NCI-H2196 treated with DMSO at 0.1 percent for 48 hours (cell line): ENCODE measurements at regions not wholly inside any gene's neighbourhood (a gene's known extent, or its start where the extent isn't known, plus 50 kb on each side); places are given as distances from the start of the nearest gene placed in this dataset.

Experiments used
- DNase-seq: peaks from one replicate; lab custom pipeline; 2025; ENCODE audit not compliant: unreplicated experiment; lab: John Stamatoyannopoulos, UW

DNA sequence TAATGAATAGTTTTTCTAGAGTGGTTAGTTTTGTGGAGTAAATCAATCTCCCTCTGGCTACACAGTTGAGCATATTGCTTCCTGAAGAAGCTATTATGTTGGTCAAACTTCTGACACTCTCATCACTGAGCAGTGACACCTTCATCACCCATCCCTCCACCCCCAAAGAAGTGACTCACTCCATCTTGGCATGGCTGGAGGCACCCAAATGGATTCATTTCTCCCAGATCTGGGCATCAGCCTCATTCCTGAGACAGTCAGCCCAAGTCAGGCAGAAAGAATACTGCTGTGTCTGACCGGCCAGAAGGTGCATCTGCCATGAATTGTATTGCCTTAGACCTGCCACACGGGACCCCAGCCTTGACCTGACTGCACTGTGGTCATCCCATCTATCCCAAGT lies 117.0 kb upstream of the HABP2 start:
- no peak for DNase-seq

DNA sequence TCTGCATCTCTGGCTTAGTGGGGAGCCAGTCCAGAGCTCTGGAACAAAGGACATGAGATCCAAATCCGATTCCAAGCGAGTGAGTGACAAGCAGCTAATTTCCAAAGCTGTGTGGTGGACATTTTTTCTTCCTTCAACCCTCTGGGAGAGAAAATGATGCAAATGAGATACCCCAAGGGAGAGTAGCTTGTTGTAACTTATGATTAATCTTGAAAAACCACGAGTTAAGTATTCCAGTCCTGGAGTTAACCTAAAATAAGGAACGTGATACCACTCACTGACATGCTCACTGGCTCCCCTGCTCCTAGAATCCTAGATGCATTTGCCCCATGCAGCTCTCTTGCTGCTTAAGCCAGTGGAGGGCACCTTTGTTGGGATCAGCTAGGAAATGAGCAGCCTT lies 116.0 kb upstream of the HABP2 start:
- no peak for DNase-seq

DNA sequence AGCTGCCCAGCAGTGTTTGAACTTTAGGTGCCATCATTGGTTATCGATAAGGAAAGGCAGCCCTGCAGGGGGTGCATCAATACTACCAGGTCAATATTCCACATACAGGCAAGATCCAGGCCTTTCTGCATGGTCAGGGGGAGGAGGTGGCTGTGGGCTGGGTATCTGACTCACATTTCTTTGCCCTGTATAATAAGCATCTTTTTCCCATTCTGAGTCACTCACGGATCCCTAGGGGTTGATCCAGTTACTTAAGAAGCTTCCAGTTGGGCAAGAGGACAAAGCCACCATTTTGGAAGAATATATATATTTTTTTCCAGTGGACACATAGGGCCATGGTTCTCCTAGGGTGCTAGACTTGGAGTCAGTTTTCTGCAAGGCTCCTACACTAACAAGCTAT lies 114.2 kb upstream of the HABP2 start:
- DNase-seq = no peak

DNA sequence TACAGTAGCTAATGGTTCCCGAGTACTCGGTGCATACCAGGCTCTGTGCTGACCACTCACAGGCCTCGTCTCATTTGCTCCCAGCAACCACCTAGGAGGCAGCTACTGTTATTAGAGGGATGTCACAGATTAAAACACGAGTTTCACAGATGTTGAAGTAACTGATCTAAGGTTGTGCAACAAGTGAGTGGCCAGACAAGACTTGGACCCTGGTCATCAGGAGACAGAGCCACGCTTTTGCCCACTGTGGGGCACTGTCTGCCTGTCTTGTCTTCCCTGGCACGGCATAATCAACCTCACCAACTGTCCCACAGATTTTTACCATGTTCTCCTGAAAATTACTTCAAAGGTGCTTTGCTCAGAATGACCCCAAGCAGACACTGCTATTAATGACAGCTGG lies 111.6 kb upstream of the HABP2 start:
- no peak for DNase-seq

DNA sequence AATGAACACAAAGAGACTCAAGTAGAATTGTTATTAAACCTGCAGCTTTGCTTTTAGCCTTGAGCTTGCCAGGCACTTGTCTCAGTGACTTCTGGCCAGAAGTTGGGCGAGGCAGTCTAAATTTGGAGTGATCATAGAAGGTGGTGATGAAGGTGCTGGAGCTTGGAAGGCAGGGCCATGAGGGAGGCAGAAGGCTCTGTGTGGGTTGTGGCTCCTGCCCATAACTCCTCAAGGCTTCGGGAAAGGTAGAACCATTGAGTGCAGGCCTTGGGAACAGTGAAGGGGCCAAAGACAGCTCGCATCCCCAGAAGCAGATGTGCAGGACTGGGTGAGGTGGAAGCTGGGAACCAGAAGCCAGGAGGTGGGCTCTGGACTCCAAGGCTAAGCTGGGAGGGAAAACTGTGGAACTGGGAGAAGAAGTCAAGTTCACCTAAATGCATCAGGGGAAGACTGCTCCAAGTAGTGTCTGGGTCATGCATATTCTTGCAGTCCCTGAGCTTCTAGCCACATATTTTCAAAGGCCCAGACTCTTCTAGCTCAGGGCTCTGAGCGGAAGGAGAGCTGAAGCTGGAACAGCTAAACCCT lies 111.1 kb upstream of the HABP2 start:
- no peak for DNase-seq

DNA sequence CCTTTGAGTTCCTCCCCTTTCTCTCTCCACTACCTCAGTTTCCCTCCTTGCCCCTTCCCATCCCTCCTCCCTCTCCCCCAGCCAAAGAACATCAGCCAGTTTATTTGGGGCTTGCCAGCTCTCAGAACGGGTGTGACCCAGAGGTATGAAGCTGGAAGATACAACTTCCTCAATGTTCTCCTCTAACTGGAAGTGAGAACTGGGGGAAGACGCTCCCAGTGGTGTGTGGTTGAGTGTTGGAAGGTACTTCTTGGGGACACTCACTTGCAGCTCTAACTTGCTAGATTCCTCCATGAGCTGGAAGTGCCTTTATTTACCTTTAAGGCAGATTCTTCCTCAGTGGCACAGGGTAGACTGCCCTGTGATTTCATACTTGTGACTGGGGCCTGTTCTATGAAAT lies 110.5 kb upstream of the HABP2 start:
- no peak for DNase-seq

DNA sequence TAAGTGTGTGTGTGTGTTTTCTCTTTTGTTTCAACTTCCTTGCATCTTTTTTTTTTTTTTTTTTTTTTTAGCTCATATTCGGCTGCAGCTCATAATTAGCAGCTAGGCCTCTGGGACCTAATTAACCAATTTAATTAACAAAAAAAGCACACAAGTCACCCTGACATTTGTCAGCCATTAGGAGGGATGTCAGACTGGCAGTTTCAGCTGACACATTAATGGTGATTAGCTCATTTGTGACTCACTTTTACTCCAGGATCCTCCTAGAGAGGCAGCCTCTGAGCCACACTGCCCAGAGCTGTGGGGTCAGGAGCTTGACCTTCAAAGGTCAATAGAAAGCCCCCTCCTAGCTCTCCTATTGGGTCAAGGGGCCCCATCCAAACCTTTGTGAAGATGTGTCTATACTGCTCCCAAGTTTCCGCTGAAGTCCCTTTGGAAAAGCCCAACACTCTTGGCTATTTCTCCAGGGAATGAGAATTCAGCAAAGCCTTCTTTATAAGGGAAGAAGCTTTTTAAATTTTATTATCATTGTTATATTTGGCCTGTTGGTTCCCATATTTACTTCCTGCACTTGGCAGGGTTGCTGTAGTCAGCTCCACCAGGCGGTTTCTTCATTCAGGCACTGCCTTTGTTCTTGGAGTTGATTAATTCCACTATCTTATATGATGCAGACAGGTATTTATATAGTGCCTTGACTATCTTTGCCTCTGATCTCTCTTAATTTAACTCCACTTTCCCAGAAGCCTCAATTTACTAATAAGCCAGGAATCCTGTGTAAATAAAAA lies 109.5 kb upstream of the HABP2 start:
- DNase-seq = no peak

DNA sequence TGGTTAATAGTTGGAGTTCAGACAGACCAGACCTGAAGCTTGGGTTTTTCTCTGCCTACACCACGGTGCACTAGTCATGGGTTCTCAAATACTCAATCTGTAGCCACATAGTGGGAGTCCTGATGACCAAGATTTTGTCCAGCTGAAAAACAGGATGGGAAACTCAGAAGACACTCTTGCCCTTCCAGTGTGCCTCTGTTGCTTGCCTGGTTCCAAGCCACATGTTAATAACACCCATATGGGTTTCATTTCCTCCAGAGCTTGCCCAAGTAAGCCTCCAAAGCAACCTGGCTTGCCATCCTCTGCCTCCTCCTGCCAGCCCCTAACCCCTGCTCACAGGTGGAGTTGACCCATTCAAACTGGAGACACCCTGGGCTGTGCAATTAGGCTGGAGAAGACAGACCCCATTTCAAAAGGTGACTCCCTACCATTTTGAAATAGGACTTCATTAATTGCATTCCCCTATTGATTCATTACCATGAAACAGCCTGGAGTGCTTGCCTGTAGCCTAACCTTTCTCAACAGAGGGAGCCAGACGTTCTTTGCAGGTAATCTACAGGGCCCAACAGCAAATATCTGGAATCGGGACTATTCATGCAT lies 108.0 kb upstream of the HABP2 start:
- no peak for DNase-seq

DNA sequence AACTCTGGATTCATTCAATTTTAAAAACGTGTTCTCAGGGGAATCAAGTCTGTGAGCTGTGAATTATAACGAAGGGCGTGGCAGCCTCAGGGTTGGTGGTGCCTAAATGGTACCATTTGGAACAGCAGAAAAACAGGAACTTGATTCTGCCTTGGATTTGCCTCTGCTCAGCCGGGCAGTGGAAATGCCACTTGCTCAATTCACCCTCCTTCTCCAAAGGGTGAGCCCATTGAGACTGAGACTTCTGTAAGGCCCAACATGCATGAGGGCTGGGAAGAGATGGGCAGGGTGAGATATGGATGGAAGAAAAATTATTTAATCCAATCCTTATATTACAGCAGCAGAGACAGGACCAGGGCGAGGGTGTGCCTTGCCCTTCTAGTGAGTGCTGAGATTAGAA lies 107.1 kb upstream of the HABP2 start:
- no peak for DNase-seq

DNA sequence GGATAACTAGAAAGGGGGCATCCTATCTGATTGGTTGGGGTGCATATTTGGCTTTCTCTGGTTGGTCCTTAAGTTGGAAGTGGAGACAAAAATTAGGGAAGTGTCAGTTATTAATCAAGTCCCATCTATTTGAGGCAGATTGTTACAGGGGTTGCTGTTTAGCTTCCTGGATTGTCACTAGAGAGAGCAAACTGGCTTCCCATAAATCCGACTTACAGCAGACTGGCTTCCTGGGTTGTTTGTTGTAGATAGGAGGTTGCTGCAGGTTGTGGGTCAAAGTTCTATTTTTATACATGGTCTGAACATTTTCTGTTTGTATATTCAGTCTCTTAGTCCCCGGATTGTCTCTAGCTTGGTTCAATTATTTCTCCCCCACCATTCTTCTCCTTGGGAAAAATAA lies 106.1 kb upstream of the HABP2 start:
- no peak for DNase-seq

DNA sequence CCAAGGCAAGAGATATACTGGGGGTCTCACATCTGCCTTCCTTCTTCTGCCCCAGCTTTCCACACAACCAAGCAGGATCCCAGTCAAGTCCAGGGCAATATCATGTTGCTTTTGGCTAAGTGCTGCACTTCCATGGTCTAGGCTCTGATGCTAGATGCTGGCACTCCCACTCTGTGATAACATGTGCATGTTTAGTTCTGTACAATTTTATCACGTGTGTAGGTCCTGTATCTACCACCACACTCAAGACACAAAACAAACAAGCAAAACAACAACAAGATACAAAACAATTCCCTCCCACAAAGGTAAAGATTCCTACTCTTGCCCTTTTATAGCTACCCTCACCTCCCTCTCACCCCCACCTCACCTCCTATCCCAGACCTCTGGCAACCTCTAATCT lies 105.6 kb upstream of the HABP2 start:
- DNase-seq = no peak

DNA sequence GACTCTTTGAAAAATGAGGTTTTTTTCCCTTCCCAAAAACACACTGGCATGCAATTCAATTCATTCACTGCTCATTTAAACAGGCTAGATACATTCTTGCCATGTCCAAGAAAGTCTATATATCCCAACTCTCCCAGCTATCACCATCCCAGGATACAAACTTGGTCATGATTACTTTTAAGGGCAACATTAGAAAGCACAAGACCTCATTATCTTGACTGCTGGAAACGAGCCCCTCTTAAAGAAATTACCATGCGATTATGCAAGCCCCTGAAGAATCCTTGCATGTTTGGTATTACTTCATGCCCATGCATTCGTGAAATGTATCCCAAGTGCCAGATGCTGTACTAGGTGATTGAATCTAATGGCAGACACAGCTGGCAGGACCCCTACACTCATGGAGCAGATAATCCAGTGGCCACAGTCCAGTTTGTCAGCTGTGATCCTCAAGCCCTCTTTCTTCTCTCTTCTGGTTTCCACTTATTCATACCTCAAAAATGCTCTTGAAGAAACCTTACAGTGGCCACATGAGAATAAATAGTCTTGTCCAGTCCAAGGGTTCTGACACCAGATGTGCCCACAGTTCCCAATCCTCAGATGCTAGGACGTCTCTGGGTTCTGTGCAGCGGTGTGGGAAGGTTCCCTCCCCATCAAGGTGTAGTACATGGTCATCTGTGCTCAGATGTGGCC lies 103.7 kb upstream of the HABP2 start:
- DNase-seq = no peak

DNA sequence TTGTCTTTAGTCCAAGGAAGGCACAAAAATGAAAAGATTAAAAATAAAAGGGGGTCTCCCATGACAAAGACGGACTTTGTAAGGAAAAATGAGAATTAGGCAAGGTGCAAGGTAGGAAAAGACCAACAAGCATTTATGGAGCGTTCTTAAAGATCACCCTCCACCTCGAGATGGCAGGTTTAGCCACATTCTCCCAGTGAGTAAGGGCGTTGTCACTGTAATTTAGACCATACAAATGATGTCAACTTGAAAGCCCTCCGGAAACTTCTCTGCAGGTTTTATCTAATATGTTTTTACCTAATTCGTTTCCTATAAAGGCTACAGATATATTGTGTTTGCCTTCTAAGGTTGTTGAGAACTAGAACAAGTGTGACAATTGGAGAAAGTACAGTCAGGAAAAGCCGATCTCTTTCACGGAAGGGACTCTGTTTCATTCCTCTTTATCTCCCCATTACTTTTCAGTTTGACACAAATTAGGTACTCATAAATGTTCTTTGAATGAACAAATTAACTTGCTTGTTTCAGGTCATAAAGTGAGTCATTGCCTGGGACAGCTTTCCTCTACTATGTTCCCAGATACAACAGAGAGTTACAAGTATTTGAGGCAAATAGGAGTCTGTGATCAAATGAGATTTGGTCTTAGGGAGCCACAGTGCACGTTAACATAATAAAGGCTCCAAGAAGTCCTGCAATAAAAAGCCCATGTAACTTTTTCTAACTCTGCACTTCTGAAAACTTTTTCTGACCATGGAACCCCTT lies 102.6 kb upstream of the HABP2 start:
- no peak for DNase-seq

DNA sequence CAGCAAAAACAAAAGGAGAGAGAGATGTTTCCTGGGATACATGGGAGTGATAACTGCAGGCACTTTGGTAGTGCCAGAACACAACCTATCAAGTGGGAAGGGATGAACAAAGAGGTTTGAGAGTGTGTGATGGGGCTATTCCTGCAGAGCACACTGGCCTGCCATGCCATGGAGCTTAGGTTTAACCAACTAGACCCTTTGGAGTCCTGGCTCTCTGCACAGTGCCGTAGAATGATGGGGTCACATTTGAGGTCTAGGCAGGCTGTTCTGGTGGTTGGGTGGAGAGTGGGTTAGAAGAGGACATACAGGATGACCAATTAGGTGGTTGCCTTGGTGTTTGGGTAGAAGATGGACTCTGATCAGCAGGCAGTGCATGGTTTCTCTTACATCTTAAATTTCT lies 101.9 kb upstream of the HABP2 start:
- DNase-seq = no peak

DNA sequence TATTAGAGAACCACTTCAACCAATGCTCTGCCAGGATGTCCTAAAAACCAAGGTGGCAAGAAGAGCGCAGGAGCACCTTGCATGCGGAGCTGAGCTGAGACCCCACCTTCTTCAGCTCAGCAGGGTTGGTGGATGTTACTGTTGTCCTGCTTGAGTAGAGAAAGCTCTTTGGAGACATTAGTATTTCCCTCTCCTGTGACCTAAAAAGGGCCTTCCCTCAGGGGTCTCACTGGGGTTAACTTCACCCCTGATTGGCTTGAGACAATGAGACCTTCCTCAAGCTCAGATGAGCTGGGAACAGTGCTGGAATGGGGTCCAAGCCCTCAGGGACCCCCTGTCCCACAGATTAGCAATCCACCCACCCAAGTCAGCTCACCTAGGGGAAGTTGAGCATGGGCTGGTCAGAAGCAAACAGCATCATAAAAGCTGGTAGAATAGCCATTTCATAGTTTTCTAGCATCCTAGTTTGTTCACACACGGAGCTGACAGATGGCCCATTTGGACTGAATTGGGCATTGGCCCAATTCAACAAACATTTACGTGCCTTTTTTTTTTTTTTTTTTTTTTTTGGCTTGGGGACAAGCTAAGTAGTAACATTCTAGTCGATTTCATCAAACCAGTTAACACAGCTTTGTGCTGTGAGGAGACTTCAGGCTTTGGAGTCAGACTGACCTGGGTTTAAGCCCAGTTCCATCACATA lies 100.6 kb upstream of the HABP2 start:
- no peak for DNase-seq

DNA sequence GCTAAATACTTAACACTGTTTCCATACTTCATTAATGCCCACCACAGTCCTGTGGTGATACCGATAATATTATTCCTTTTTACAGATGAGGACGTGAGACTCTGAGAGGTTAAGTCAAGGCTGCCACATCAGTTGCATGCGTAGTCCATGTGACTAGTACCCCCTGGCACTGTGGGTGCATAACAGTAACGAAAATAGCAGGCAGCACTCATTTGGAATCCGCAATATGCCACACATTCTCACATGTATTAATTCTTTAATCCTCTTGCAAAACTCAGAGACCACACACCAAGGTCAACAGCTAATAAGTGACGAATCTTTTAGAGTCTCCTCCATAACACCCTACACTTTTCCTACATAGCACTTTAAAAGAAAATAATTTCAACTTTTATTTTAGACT lies 99.5 kb upstream of the HABP2 start:
- DNase-seq = no peak

DNA sequence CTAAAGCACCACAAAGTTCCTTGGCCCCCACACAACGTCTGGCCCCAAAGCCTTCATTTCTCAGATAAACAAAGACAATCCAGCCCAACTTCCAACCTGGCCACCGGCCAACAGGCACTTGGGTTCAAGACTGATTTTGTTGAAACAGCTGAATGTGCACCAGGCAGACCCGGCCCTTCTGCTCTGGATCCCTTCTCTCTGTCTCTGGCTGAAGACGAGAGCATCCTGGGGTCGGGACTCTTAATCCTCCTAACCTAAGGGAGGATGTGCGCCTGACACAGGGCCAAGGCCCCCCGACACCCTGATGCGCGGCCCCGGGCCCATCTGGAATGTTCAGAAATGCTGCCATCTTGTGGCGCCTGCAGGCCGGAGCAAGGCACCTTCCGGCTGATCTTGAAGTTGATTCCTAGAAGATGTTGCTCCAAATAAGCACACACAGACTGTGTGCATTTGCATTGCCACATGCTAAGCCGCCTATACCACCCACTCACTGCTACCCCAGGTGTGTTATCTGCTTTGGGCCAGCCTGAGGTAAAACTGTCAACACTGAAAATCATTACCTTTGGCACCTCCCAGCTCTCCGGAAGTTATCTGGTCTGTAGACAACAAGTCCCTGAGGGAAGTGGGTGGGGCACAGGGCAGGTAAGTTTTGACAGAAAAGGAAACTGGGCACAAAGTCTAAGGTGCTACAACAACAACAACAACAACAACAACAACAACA lies 98.4 kb upstream of the HABP2 start:
- DNase-seq = no peak

DNA sequence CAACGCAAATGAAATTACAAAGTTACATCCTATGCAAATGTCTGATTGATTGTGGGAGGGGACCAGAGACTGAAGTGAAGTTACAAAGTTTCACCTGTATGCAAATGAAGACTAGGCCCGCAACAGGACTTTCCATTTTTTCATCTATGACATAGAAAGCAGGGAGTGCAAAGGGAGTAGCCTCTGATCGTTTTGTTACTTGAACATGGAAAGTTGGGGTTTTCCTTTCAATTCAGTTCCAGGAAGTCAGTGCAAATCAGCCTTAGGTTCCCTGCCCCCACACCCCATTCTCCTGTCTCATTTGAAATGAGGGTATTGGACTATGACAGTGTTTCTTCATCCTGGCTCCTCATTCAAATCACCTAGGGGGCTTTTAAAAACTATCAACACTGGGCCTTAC lies 96.9 kb upstream of the HABP2 start:
- DNase-seq = no peak

DNA sequence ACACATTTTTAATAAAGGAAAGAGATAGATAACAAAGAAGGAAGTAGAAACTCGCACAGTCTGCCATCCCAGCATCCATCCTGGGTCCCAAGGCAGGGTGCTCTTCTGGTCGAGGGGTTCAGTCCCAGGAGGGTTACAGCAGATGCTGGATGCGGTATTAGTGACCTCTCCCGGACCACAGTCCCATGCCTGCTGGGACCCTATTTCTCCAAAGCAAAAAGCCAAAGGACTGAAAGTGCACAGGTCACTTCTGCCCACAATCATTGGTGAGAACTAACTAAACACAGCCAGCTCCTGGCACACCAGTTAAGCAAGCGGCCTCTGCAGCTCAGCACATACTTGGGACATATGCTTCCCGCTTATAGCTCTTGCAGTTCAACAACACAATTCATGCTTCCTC lies 96.1 kb upstream of the HABP2 start:
- no peak for DNase-seq

DNA sequence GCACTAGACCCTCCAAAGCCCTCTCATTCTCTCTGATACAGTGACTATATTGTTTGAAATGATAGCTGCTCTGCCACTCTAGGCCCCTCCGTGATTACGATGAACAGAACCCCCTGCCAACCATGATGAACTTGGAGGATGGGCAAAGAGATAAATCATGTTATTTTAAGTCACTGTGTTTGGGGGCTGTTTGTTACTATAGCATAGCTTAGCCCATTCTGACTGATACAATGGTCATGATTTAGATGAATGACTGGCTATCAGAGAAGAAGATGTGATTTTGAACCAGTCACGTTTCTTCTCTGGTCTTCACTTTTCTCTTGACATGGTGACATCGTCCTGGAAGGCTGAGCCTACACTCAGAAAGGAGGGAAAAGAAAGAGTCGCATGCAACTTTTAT lies 95.4 kb upstream of the HABP2 start:
- DNase-seq = no peak
